Mammary epithelial cell (primary cell): ENCODE measurements at regions not wholly inside any gene's neighbourhood (a gene's known extent, or its start where the extent isn't known, plus 50 kb on each side); places are given as distances from the start of the nearest gene placed in this dataset.

ENCODE experiments used
- CTCF ChIP-seq, 2 donors: IDR thresholded peaks in 1 of 2; conservative IDR thresholded peaks in 1 of 2; 2 replicates each; pipeline ENCODE4 v1.5.1; 2011 to 2012; ENCODE audit warnings: inconsistent platforms in 2 of 2, low read length in 2 of 2, mild to moderate bottlenecking in 2 of 2, control low read depth in 1 of 2, low read depth in 1 of 2; ENCODE audit not compliant: insufficient read depth in 1 of 2; ENCODE audit errors: extremely low read depth in 1 of 2
- EZH2 ChIP-seq: IDR thresholded peaks from 2 replicates; pipeline ENCODE4 v1.6.1; 2012; ENCODE audit warnings: low read length, inconsistent platforms, borderline replicate concordance

GRCh38 chr1:4595341-4596225, 58.8 kb upstream of the AJAP1 start:
- TF ChIP-seq CTCF (conservative IDR thresholded peaks at IDR 0.05 in 1 of 2, IDR thresholded peaks at IDR 0.05 in 1 of 2; ENCODE audit: extremely low read depth in 1 of 2, insufficient read depth in 1 of 2, low read depth in 1 of 2, low read length in 2 of 2) = no peak
- no peak for TF ChIP-seq EZH2
